CD14-positive monocyte (primary cell): ENCODE measurements at regions not wholly inside any gene's neighbourhood (a gene's known extent, or its start where the extent isn't known, plus 50 kb on each side); places are given as distances from the start of the nearest gene placed in this dataset.

Experiments used
- DNase-seq, 3 donors: peaks; one replicate each; pipeline ENCODE4 v3.0.0-alpha.2; 2011 to 2022
- H2AFZ ChIP-seq: 2 replicates; pipeline ENCODE4 v1.6.0; 2012; ENCODE audit warnings: mild to moderate bottlenecking, low read depth, low read length, inconsistent platforms; ENCODE audit not compliant: insufficient read depth, poor library complexity, severe bottlenecking
- H3K27ac ChIP-seq, 2 donors: 1 replicate in 1 of 2; 2 replicates in 1 of 2; pipeline ENCODE4 v1.5.1; 2012 to 2013; ENCODE audit warnings: low read length in 2 of 2, control low read depth in 1 of 2, inconsistent platforms in 1 of 2, low read depth in 1 of 2, mild to moderate bottlenecking in 1 of 2
- H3K27me3 ChIP-seq, 2 donors: one replicate each; pipeline versions ENCODE4 v1.6.0 to v1.6.1; 2011 to 2013; ENCODE audit warnings: low read length in 2 of 2; ENCODE audit not compliant: control insufficient read depth in 2 of 2, insufficient read depth in 2 of 2
- H3K36me3 ChIP-seq, 2 donors: replicated peaks in 1 of 2; 1 replicate in 1 of 2; 2 replicates in 1 of 2; pipeline versions ENCODE4 v1.5.1 to v1.6.1; 2012 to 2013; ENCODE audit warnings: low read length in 2 of 2, control low read depth in 1 of 2, inconsistent platforms in 1 of 2, mild to moderate bottlenecking in 1 of 2; ENCODE audit not compliant: insufficient read depth in 2 of 2, control insufficient read depth in 1 of 2
- H3K4me1 ChIP-seq, 2 donors: 1 replicate in 1 of 2; 2 replicates in 1 of 2; pipeline versions ENCODE4 v1.5.1 to v1.6.1; 2012 to 2013; ENCODE audit warnings: low read length in 2 of 2, control low read depth in 1 of 2, inconsistent platforms in 1 of 2, mild to moderate bottlenecking in 1 of 2, moderate library complexity in 1 of 2; ENCODE audit not compliant: insufficient read depth in 2 of 2, control insufficient read depth in 1 of 2
- H3K4me2 ChIP-seq: replicated peaks from 2 replicates; pipeline ENCODE3; 2012; ENCODE audit warnings: low read length, moderate library complexity, mild to moderate bottlenecking; ENCODE audit not compliant: poor library complexity, severe bottlenecking; ENCODE audit errors: extremely low read depth
- H3K4me3 ChIP-seq, 3 experiments: fragments of 200-600 bp in 1 of 3; sonication (generic) in 1 of 3; replicated peaks in 1 of 3; 1 replicate in 2 of 3; 2 replicates in 1 of 3; pipeline ENCODE4 v1.5.1; 2011 to 2013; ENCODE audit warnings: low read length in 3 of 3, mild to moderate bottlenecking in 3 of 3, control low read depth in 2 of 3, low read depth in 2 of 3, inconsistent platforms in 1 of 3, moderate library complexity in 1 of 3
- H3K79me2 ChIP-seq: 2 replicates; pipeline ENCODE4 v1.6.0; 2012; ENCODE audit warnings: mild to moderate bottlenecking, control low read depth, inconsistent platforms, low read length, moderate library complexity; ENCODE audit not compliant: insufficient read depth
- H3K9ac ChIP-seq: 2 replicates; pipeline ENCODE4 v1.6.0; 2017; ENCODE audit warnings: low read length, mild to moderate bottlenecking; ENCODE audit not compliant: insufficient read depth, poor library complexity, severe bottlenecking
- H3K9me3 ChIP-seq, 2 donors: replicated peaks in 1 of 2; 1 replicate in 1 of 2; 2 replicates in 1 of 2; pipeline versions ENCODE4 v1.5.1 to v1.6.1; 2012 to 2013; ENCODE audit warnings: low read length in 2 of 2, control low read depth in 1 of 2; ENCODE audit not compliant: control insufficient read depth in 1 of 2, insufficient read depth in 1 of 2
- H4K20me1 ChIP-seq: 2 replicates; pipeline ENCODE4 v1.6.0; 2012; ENCODE audit warnings: mild to moderate bottlenecking, low read length, control low read depth, moderate library complexity; ENCODE audit not compliant: insufficient read depth
- H3K27ac Mint-ChIP-seq, 7 donors: one replicate each; pipeline ENCODE4 v1.8.0; 2020; ENCODE audit warnings: mild to moderate bottlenecking in 7 of 7, mixed read lengths in 7 of 7, moderate library complexity in 6 of 7, inconsistent platforms in 2 of 7
- H3K27me3 Mint-ChIP-seq, 3 donors: one replicate each; pipeline ENCODE4 v1.8.0; 2021 to 2022; ENCODE audit warnings: low read depth in 3 of 3, mild to moderate bottlenecking in 3 of 3, mixed read lengths in 3 of 3, moderate library complexity in 3 of 3, inconsistent platforms in 1 of 3
- H3K36me3 Mint-ChIP-seq, 2 donors: one replicate each; pipeline ENCODE4 v1.8.0; 2020; ENCODE audit warnings: mixed read lengths in 2 of 2, inconsistent platforms in 1 of 2, mild to moderate bottlenecking in 1 of 2
- H3K4me1 Mint-ChIP-seq: one replicate; pipeline ENCODE4 v1.8.0; 2020; ENCODE audit warnings: mild to moderate bottlenecking, mixed read lengths
- H3K4me3 Mint-ChIP-seq, 2 donors: one replicate each; pipeline ENCODE4 v1.8.0; 2020; ENCODE audit warnings: mild to moderate bottlenecking in 2 of 2, mixed read lengths in 2 of 2, moderate library complexity in 1 of 2
- H3K9me3 Mint-ChIP-seq, 7 donors: one replicate each; pipeline ENCODE4 v1.8.0; 2020 to 2022; ENCODE audit warnings: mixed read lengths in 7 of 7, mild to moderate bottlenecking in 6 of 7, moderate library complexity in 6 of 7, inconsistent platforms in 2 of 7
- CTCF ChIP-seq: fragments of 200-600 bp; IDR thresholded peaks from one replicate; pipeline ENCODE4 v1.8.0; 2022; ENCODE audit warnings: antibody characterized with exemption, mild to moderate bottlenecking
- WGBS: methylation state at CpG from one replicate; pipeline ENCODE4 v1.1.5; 2013; ENCODE audit warnings: missing lambda C conversion rate; ENCODE audit not compliant: insufficient coverage; 5-methylcytosine and 5-hydroxymethylcytosine counted together
- intact Hi-C, 2 donors: fragments of 100-400 bp; cut with micrococcal nuclease; formaldehyde crosslinking; loops; one replicate each; pipeline versions ENCODE4 v1.15.0 to v1.15.1; 2023

- Histone ChIP-seq H4K20me1 (no peaks in the 10 kb centered on the region), H2AFZ (no peak overlapping the region), H3K79me2 (no peaks in the 10 kb centered on the region), H3K27ac (no peak overlapping the region), H3K27me3 (no peaks in the 10 kb centered on the region), H3K9ac (no peak overlapping the region), H3K4me2 (no peak overlapping the region), H3K9me3 (no peaks in the 10 kb centered on the region), H3K4me3 (no peak overlapping the region), H3K36me3 (no peaks in the 10 kb centered on the region), H3K4me1 (peaks cover 2 to 3% of the 10 kb centered on the region in 2 donors)
- Mint-ChIP-seq H3K27ac (no peak overlapping the region), H3K4me3 (no peak overlapping the region), H3K36me3 (no peaks in the 10 kb centered on the region), H3K27me3 (peaks cover 0 to 7% (median 0%) of the 10 kb centered on the region in 3 donors), H3K4me1 (peaks cover 4% of the 10 kb centered on the region), H3K9me3 (no peaks in the 10 kb centered on the region)
- WGBS, result no CpG with 5 or more reads among the region's 1 CpG
- intact Hi-C loops, result loop anchor here (10.0 kb wide), 1 partner anchor 189 kb away; no protein-coding TSS in a partner anchor
- DNase-seq, result no peak
- no peak for TF ChIP-seq CTCF
Measured at GRCh38 chr7:47663851-47664250, 81.9 kb upstream of the TNS3 start.

- no peak overlapping the region for H2AFZ ChIP-seq
- no peak for DNase-seq
- no peaks in the 10 kb centered on the region for H3K27me3 ChIP-seq
- no peak overlapping the region for H3K4me2 ChIP-seq
- H3K27ac ChIP-seq, result no peak overlapping the region
- no peaks in the 10 kb centered on the region for H3K9me3 Mint-ChIP-seq
- H3K79me2 ChIP-seq, result no peaks in the 10 kb centered on the region
- no CpG with 5 or more reads among the region's 5 CpGs for WGBS
- H4K20me1 ChIP-seq, result no peaks in the 10 kb centered on the region
- peaks cover 0 to 7% (median 0%) of the 10 kb centered on the region in 3 donors for H3K27me3 Mint-ChIP-seq
- H3K4me3 Mint-ChIP-seq, result no peak overlapping the region
- no peaks in the 10 kb centered on the region for H3K4me1 ChIP-seq
- H3K36me3 ChIP-seq, result no peaks in the 10 kb centered on the region
- no peaks in the 10 kb centered on the region for H3K36me3 Mint-ChIP-seq
- TF ChIP-seq CTCF, result no peak
- H3K9me3 ChIP-seq, result no peaks in the 10 kb centered on the region
- H3K4me1 Mint-ChIP-seq, result no peaks in the 10 kb centered on the region
- intact Hi-C loops, result loop anchor here (10.0 kb wide), 1 partner anchor 188 kb away; no protein-coding TSS in a partner anchor
- no peak overlapping the region for H3K4me3 ChIP-seq
- no peak overlapping the region for H3K9ac ChIP-seq
- H3K27ac Mint-ChIP-seq, result no peak overlapping the region
Measured at GRCh38 chr7:47663213-47663612, 81.3 kb upstream of the TNS3 start.
